Endothelial cell of umbilical vein (primary cell): ENCODE measurements at regions not wholly inside any gene's neighbourhood (a gene's known extent, or its start where the extent isn't known, plus 50 kb on each side); places are given as distances from the start of the nearest gene placed in this dataset.

ENCODE experiments used
- BruUV-seq: library from RNA; stranded (reverse); fragments of 400-500 nt; replicated peaks from 2 replicates; lab custom pipeline; 2021; lab: Mats Ljungman, UMichigan
- CTCF ChIA-PET: fragments of 300-600, 350-600 bp; sonication (Branson Sonifier 250); formaldehyde crosslinking; loops from one replicate; lab custom pipeline; 2021; ENCODE audit warnings: antibody characterized with exemption, inconsistent platforms; lab: Charles Lee
- POLR2A ChIA-PET: fragments of 300-600, 350-600 bp; sonication (Branson Sonifier 250); formaldehyde crosslinking; loops from one replicate; lab custom pipeline; 2021; ENCODE audit warnings: antibody characterized with exemption, inconsistent platforms; lab: Charles Lee
- DNase-seq: peaks from one replicate; pipeline ENCODE4 v3.0.0-alpha.2; 2011; ENCODE audit warnings: low read depth, low spot score
- FAIRE-seq: peaks from 2 replicates; lab custom pipeline; 2011; peaks lifted over from hg19 to GRCh38; lab: Jason Lieb, UNC
- H2AFZ ChIP-seq: 2 replicates; pipeline ENCODE4 v1.6.0; 2012; ENCODE audit warnings: low read depth, low read length, control low read depth, inconsistent platforms
- H3K27ac ChIP-seq: 2 replicates; pipeline ENCODE4 v1.5.1; 2011; ENCODE audit warnings: low read depth, mild to moderate bottlenecking, control low read depth, low read length, moderate library complexity; ENCODE audit not compliant: insufficient read depth
- H3K27me3 ChIP-seq, 2 experiments: 2 replicates each; pipeline versions ENCODE4 v1.6.0 to v1.6.1; 2011; ENCODE audit warnings: low read length in 2 of 2, mixed read lengths in 1 of 2; ENCODE audit not compliant: control insufficient read depth in 2 of 2, insufficient read depth in 2 of 2
- H3K36me3 ChIP-seq, 2 experiments: 2 replicates in 1 of 2; 3 replicates in 1 of 2; pipeline ENCODE4 v1.5.1; 2011; ENCODE audit warnings: low read length in 2 of 2, mild to moderate bottlenecking in 1 of 2, moderate library complexity in 1 of 2; ENCODE audit not compliant: control insufficient read depth in 2 of 2, insufficient read depth in 2 of 2; ENCODE audit errors: extremely low read depth in 1 of 2
- H3K4me1 ChIP-seq: 3 replicates; pipeline ENCODE4 v1.5.1; 2011; ENCODE audit warnings: mild to moderate bottlenecking, low read length; ENCODE audit not compliant: control insufficient read depth, insufficient read depth; ENCODE audit errors: extremely low read depth
- H3K4me2 ChIP-seq: 2 replicates; pipeline ENCODE4 v1.6.1; 2011; ENCODE audit warnings: low read length, control low read depth, mixed read lengths; ENCODE audit not compliant: insufficient read depth
- H3K4me3 ChIP-seq, 3 experiments: fragments of 200-600 bp in 1 of 3; sonication (generic), shearing (Covaris generic) in 1 of 3; replicated peaks in 1 of 3; 2 replicates each; pipeline ENCODE4 v1.5.1; 2011 to 2016; ENCODE audit warnings: control low read depth in 3 of 3, low read length in 3 of 3, mild to moderate bottlenecking in 2 of 3, inconsistent platforms in 1 of 3, low read depth in 1 of 3, moderate library complexity in 1 of 3; ENCODE audit not compliant: insufficient read depth in 1 of 3
- H3K79me2 ChIP-seq: 2 replicates; pipeline ENCODE4 v1.6.0; 2012; ENCODE audit warnings: low read length, inconsistent platforms; ENCODE audit not compliant: control insufficient read depth, insufficient read depth
- H3K9ac ChIP-seq: replicated peaks from 2 replicates; pipeline ENCODE3; 2011; ENCODE audit warnings: low read length, control low read depth; ENCODE audit not compliant: insufficient read depth; ENCODE audit errors: extremely low read depth
- H3K9me1 ChIP-seq: replicated peaks from 3 replicates; pipeline ENCODE4 v1.6.0; 2011; ENCODE audit warnings: mild to moderate bottlenecking, low read length; ENCODE audit not compliant: control insufficient read depth, insufficient read depth; ENCODE audit errors: extremely low read depth
- H3K9me3 ChIP-seq: replicated peaks from 2 replicates; pipeline ENCODE4 v1.5.1; 2012; ENCODE audit warnings: low read length, inconsistent platforms; ENCODE audit not compliant: control insufficient read depth, insufficient read depth
- H4K20me1 ChIP-seq: replicated peaks from 2 replicates; pipeline ENCODE3; 2011; ENCODE audit warnings: mild to moderate bottlenecking, low read length; ENCODE audit not compliant: control insufficient read depth, insufficient read depth; ENCODE audit errors: extremely low read depth
- CTCF ChIP-seq, 2 donors: IDR thresholded peaks; 1 replicate in 1 of 2; 2 replicates in 1 of 2; pipeline ENCODE4 v1.5.1; 2011; ENCODE audit warnings: low read length in 2 of 2, mild to moderate bottlenecking in 2 of 2, moderate library complexity in 2 of 2, control low read depth in 1 of 2, inconsistent platforms in 1 of 2, low read depth in 1 of 2; ENCODE audit not compliant: insufficient read depth in 1 of 2; ENCODE audit errors: extremely low read depth in 1 of 2
- EZH2 ChIP-seq: IDR thresholded peaks from 2 replicates; pipeline ENCODE4 v1.6.1; 2012; ENCODE audit warnings: borderline replicate concordance, low read depth, mild to moderate bottlenecking, moderate library complexity, low read length, inconsistent platforms; ENCODE audit not compliant: severe bottlenecking
- FOS ChIP-seq: IDR thresholded peaks from 2 replicates; pipeline ENCODE4 v1.6.1; 2011; ENCODE audit warnings: mild to moderate bottlenecking, low read length, moderate library complexity, borderline replicate concordance; ENCODE audit not compliant: insufficient read depth
- GATA2 ChIP-seq: IDR thresholded peaks from 2 replicates; pipeline ENCODE4 v1.7.0; 2011; ENCODE audit warnings: low read depth, mild to moderate bottlenecking, moderate library complexity, mixed read lengths, low read length; ENCODE audit not compliant: insufficient read length, insufficient read depth
- JUN ChIP-seq: IDR thresholded peaks from 2 replicates; pipeline ENCODE4 v1.6.1; 2011; ENCODE audit warnings: borderline replicate concordance, low read depth; ENCODE audit not compliant: insufficient read length, insufficient read depth
- MAX ChIP-seq: IDR thresholded peaks from 2 replicates; pipeline ENCODE4 v1.6.1; 2011; ENCODE audit not compliant: insufficient read depth, insufficient read length
- MYC ChIP-seq: IDR thresholded peaks from one replicate; pipeline ENCODE4 v1.6.1; 2011; ENCODE audit warnings: mild to moderate bottlenecking, low read depth, low read length
- POLR2A ChIP-seq: IDR thresholded peaks from 2 replicates; pipeline ENCODE4 v1.6.1; 2012; ENCODE audit warnings: low read depth, mild to moderate bottlenecking, control low read depth, low read length
- POLR2AphosphoS5 ChIP-seq: IDR thresholded peaks from 2 replicates; pipeline ENCODE4 v1.6.1; 2012; ENCODE audit warnings: low read depth, mild to moderate bottlenecking, control low read depth, low read length, moderate library complexity; ENCODE audit not compliant: insufficient read depth
- dilution Hi-C: fragments of 300-500 bp; cut with MboI; formaldehyde crosslinking; loops from one replicate; pipeline ENCODE4 v1.15.0; 2019; ENCODE audit warnings: low sequenced_read_pairs; ENCODE audit not compliant: extremely low pct_ligation_motif_present
- intact Hi-C: fragments of 100-400 bp; cut with micrococcal nuclease; formaldehyde crosslinking; loops from one replicate; pipeline ENCODE4 v1.10.0; 2022

- CTCF ChIA-PET: interaction anchor here (1.6 kb wide), 1 partner anchor 9 kb away, joined by 4 read pairs; no protein-coding TSS in a partner anchor
- intact Hi-C loops (no loop called here), dilution Hi-C loops (no loop called here)
- no peaks in the 10 kb centered on the region for H3K9me3 ChIP-seq
- no peak for TF ChIP-seq POLR2A
- no peak for TF ChIP-seq POLR2AphosphoS5
- no peak for TF ChIP-seq JUN
- TF ChIP-seq MAX: no peak
- no peak for TF ChIP-seq FOS
- TF ChIP-seq CTCF (IDR thresholded peaks at IDR 0.05; ENCODE audit: extremely low read depth in 1 of 2, insufficient read depth in 1 of 2, low read depth in 1 of 2, low read length in 2 of 2): no peak
- no peak for TF ChIP-seq MYC
- TF ChIP-seq EZH2: no peak
- no peak for TF ChIP-seq GATA2
- POLR2A ChIA-PET: no interaction called here
- H3K9ac ChIP-seq: no peak overlapping the region
- no peak for FAIRE-seq
- no peak overlapping the region for H3K4me2 ChIP-seq
- no peaks in the 10 kb centered on the region for H4K20me1 ChIP-seq
- no TSS peak for BruUV-seq
- no peaks in the 10 kb centered on the region for H3K4me1 ChIP-seq
- H2AFZ ChIP-seq: no peak overlapping the region
- H3K9me1 ChIP-seq: no peaks in the 10 kb centered on the region
- H3K36me3 ChIP-seq: no peaks in the 10 kb centered on the region
- no peaks in the 10 kb centered on the region for H3K27me3 ChIP-seq
- no peak for DNase-seq
- no peak overlapping the region for H3K27ac ChIP-seq
- H3K79me2 ChIP-seq: no peaks in the 10 kb centered on the region
- no peak overlapping the region for H3K4me3 ChIP-seq
These were observed 161.4 kb upstream of the DAB2 start for GRCh38 chr5:39586185-39586584.
